Activated T-helper 1 cell treated with anti-CD3 and anti-CD28 coated beads, Interleukin-12 subunit alpha, Interleukin-12 subunit beta, Interleukin-2, Interleukin-4 antibody, amounts not matched to agents 30 ng/mL and 10 ng/mL and 1 ng/mL, durations not matched to agents 14 hours and 24 hours and 36 hours (primary cell): ENCODE measurements at regions not wholly inside any gene's neighbourhood (a gene's known extent, or its start where the extent isn't known, plus 50 kb on each side); places are given as distances from the start of the nearest gene placed in this dataset.
"Not testable (repeated sequence)": the region's sequence is repeated elsewhere in the genome, so short reads cannot be mapped to it uniquely, and the experiment has no call there.

Experiments
- DNase-seq: peaks from one replicate; pipeline ENCODE4 v3.0.0; 2021; ENCODE audit warnings: low spot score
- H3K27ac Mint-ChIP-seq: one replicate; pipeline ENCODE4 v1.8.0; 2021; ENCODE audit warnings: mild to moderate bottlenecking, mixed read lengths
- H3K27me3 Mint-ChIP-seq: one replicate; pipeline ENCODE4 v1.8.0; 2022; ENCODE audit warnings: mild to moderate bottlenecking, moderate library complexity, mixed read lengths; ENCODE audit not compliant: insufficient read depth
- H3K36me3 Mint-ChIP-seq: one replicate; pipeline ENCODE4 v1.8.0; 2021; ENCODE audit warnings: low read depth, mixed read lengths
- H3K4me1 Mint-ChIP-seq: one replicate; pipeline ENCODE4 v1.8.0; 2021; ENCODE audit warnings: low read depth, mixed read lengths
- H3K4me3 Mint-ChIP-seq: one replicate; pipeline ENCODE4 v1.8.0; 2021; ENCODE audit warnings: mild to moderate bottlenecking, moderate library complexity, mixed read lengths
- H3K9me3 Mint-ChIP-seq: one replicate; pipeline ENCODE4 v1.8.0; 2021; ENCODE audit warnings: mixed read lengths
- intact Hi-C: fragments of 100-400 bp; cut with micrococcal nuclease; formaldehyde crosslinking; loops from one replicate; pipeline ENCODE4 v1.15.1; 2024

GRCh38 chr14:105687171-105688022 is 161.0 kb downstream of the TMEM121 start:
- DNase-seq, H3K27me3 Mint-ChIP-seq, H3K36me3 Mint-ChIP-seq, H3K27ac Mint-ChIP-seq, H3K4me1 Mint-ChIP-seq, H3K4me3 Mint-ChIP-seq, intact Hi-C loops: not testable (repeated sequence)
- peaks cover 23% of the 10 kb centered on the region for H3K9me3 Mint-ChIP-seq

- H3K27me3 Mint-ChIP-seq, intact Hi-C loops, H3K27ac Mint-ChIP-seq, H3K4me1 Mint-ChIP-seq, DNase-seq, H3K4me3 Mint-ChIP-seq, H3K36me3 Mint-ChIP-seq: not testable (repeated sequence)
- H3K9me3 Mint-ChIP-seq: peaks cover 21% of the 10 kb centered on the region
Observed at GRCh38 chr14:105688023-105688351, 161.6 kb downstream of the TMEM121 start.

GRCh38 chr14:105688664-105689221 is 162.4 kb downstream of the TMEM121 start:
- H3K36me3 Mint-ChIP-seq, intact Hi-C loops, DNase-seq, H3K4me3 Mint-ChIP-seq, H3K4me1 Mint-ChIP-seq, H3K27me3 Mint-ChIP-seq: not testable (repeated sequence)
- H3K27ac Mint-ChIP-seq: peak overlapping the region; percentile 16
- H3K9me3 Mint-ChIP-seq: peaks cover 21% of the 10 kb centered on the region

- Mint-ChIP-seq H3K27me3 (peaks cover 8% of the 10 kb centered on the region), H3K36me3 (no peaks in the 10 kb centered on the region), H3K9me3 (peaks cover 26% of the 10 kb centered on the region), H3K27ac (no peak overlapping the region), H3K4me1 (no peaks in the 10 kb centered on the region), H3K4me3 (no peak overlapping the region)
- intact Hi-C loops: no loop called here
- DNase-seq: no peak
Observed at GRCh38 chr14:105689722-105690121, 163.3 kb downstream of the TMEM121 start.

- intact Hi-C loops: no loop called here
- no peak for DNase-seq
- Mint-ChIP-seq H3K4me1 (no peaks in the 10 kb centered on the region), H3K36me3 (no peaks in the 10 kb centered on the region), H3K27me3 (peaks cover 9% of the 10 kb centered on the region), H3K27ac (no peak overlapping the region), H3K4me3 (no peak overlapping the region), H3K9me3 (peaks cover 25% of the 10 kb centered on the region)
Observed at GRCh38 chr14:105690671-105691070, 164.3 kb downstream of the TMEM121 start.

- intact Hi-C loops, H3K4me3 Mint-ChIP-seq, H3K27ac Mint-ChIP-seq, H3K27me3 Mint-ChIP-seq, H3K36me3 Mint-ChIP-seq, DNase-seq, H3K4me1 Mint-ChIP-seq: not testable (repeated sequence)
- H3K9me3 Mint-ChIP-seq: peaks cover 25% of the 10 kb centered on the region
Observed at GRCh38 chr14:105691321-105692109, 165.1 kb downstream of the TMEM121 start.

- H3K9me3 Mint-ChIP-seq: peaks cover 25% of the 10 kb centered on the region
- H3K27me3 Mint-ChIP-seq, H3K4me3 Mint-ChIP-seq, H3K4me1 Mint-ChIP-seq, H3K27ac Mint-ChIP-seq, H3K36me3 Mint-ChIP-seq, intact Hi-C loops, DNase-seq: not testable (repeated sequence)
Observed at GRCh38 chr14:105692110-105692685, 165.8 kb downstream of the TMEM121 start.

GRCh38 chr14:105694961-105695360 is 168.6 kb downstream of the TMEM121 start:
- H3K9me3 Mint-ChIP-seq: peaks cover 20% of the 10 kb centered on the region
- peaks cover 9% of the 10 kb centered on the region for H3K27me3 Mint-ChIP-seq
- no peaks in the 10 kb centered on the region for H3K4me1 Mint-ChIP-seq
- H3K27ac Mint-ChIP-seq: peak overlapping the region; percentile 24
- intact Hi-C loops: no loop called here
- no peak overlapping the region for H3K4me3 Mint-ChIP-seq
- no peak for DNase-seq
- H3K36me3 Mint-ChIP-seq: no peaks in the 10 kb centered on the region

GRCh38 chr14:105696388-105696787 is 170.0 kb downstream of the TMEM121 start:
- H3K27ac Mint-ChIP-seq, intact Hi-C loops, DNase-seq, H3K4me1 Mint-ChIP-seq, H3K27me3 Mint-ChIP-seq, H3K36me3 Mint-ChIP-seq, H3K4me3 Mint-ChIP-seq, H3K9me3 Mint-ChIP-seq: not testable (repeated sequence)

GRCh38 chr14:105697414-105697813 is 171.0 kb downstream of the TMEM121 start:
- H3K27me3 Mint-ChIP-seq, H3K27ac Mint-ChIP-seq, H3K4me1 Mint-ChIP-seq, H3K36me3 Mint-ChIP-seq, H3K4me3 Mint-ChIP-seq, H3K9me3 Mint-ChIP-seq, intact Hi-C loops, DNase-seq: not testable (repeated sequence)

- peak overlapping the region; percentile 56 for H3K27ac Mint-ChIP-seq
- H3K9me3 Mint-ChIP-seq, H3K27me3 Mint-ChIP-seq, H3K4me1 Mint-ChIP-seq, H3K36me3 Mint-ChIP-seq, intact Hi-C loops, DNase-seq, H3K4me3 Mint-ChIP-seq: not testable (repeated sequence)
Observed at GRCh38 chr14:105697955-105698354, 171.6 kb downstream of the TMEM121 start.

- not testable (repeated sequence) for H3K27me3 Mint-ChIP-seq
Observed at GRCh38 chr14:105698940-105699556, 172.7 kb downstream of the TMEM121 start.

More at GRCh38 chr14:105698940-105699556, 172.7 kb downstream of the TMEM121 start:
- DNase-seq, H3K4me3 Mint-ChIP-seq, H3K9me3 Mint-ChIP-seq, H3K27ac Mint-ChIP-seq, H3K36me3 Mint-ChIP-seq, intact Hi-C loops, H3K4me1 Mint-ChIP-seq: not testable (repeated sequence)
